Immature natural killer cell (primary cell): ENCODE measurements at regions not wholly inside any gene's neighbourhood (a gene's known extent, or its start where the extent isn't known, plus 50 kb on each side); places are given as distances from the start of the nearest gene placed in this dataset.
"Not testable (repeated sequence)": the region's sequence is repeated elsewhere in the genome, so short reads cannot be mapped to it uniquely, and the experiment has no call there.

ENCODE experiments used
- DNase-seq, 3 donors: peaks; one replicate each; pipeline ENCODE4 v3.0.0; 2022; ENCODE audit warnings: mixed read lengths in 1 of 3
- H3K27ac Mint-ChIP-seq, 6 donors: one replicate each; pipeline ENCODE4 v1.8.0; 2020; ENCODE audit warnings: mixed read lengths in 6 of 6, mild to moderate bottlenecking in 5 of 6, inconsistent platforms in 4 of 6, moderate library complexity in 3 of 6
- H3K27me3 Mint-ChIP-seq, 3 donors: one replicate each; pipeline ENCODE4 v1.8.0; 2020 to 2021; ENCODE audit warnings: low read depth in 3 of 3, mild to moderate bottlenecking in 3 of 3, mixed read lengths in 3 of 3, moderate library complexity in 3 of 3, inconsistent platforms in 1 of 3
- H3K36me3 Mint-ChIP-seq, 3 donors: one replicate each; pipeline ENCODE4 v1.8.0; 2020; ENCODE audit warnings: mixed read lengths in 3 of 3, inconsistent platforms in 2 of 3, mild to moderate bottlenecking in 2 of 3
- H3K4me1 Mint-ChIP-seq, 2 donors: one replicate each; pipeline ENCODE4 v1.8.0; 2020; ENCODE audit warnings: inconsistent platforms in 2 of 2, mild to moderate bottlenecking in 2 of 2, mixed read lengths in 2 of 2, moderate library complexity in 1 of 2
- H3K4me3 Mint-ChIP-seq, 5 donors: one replicate each; pipeline ENCODE4 v1.8.0; 2020; ENCODE audit warnings: mild to moderate bottlenecking in 5 of 5, mixed read lengths in 5 of 5, inconsistent platforms in 3 of 5, moderate library complexity in 3 of 5
- H3K9me3 Mint-ChIP-seq, 6 donors: one replicate each; pipeline ENCODE4 v1.8.0; 2020; ENCODE audit warnings: mild to moderate bottlenecking in 6 of 6, mixed read lengths in 6 of 6, inconsistent platforms in 4 of 6, moderate library complexity in 3 of 6

DNA sequence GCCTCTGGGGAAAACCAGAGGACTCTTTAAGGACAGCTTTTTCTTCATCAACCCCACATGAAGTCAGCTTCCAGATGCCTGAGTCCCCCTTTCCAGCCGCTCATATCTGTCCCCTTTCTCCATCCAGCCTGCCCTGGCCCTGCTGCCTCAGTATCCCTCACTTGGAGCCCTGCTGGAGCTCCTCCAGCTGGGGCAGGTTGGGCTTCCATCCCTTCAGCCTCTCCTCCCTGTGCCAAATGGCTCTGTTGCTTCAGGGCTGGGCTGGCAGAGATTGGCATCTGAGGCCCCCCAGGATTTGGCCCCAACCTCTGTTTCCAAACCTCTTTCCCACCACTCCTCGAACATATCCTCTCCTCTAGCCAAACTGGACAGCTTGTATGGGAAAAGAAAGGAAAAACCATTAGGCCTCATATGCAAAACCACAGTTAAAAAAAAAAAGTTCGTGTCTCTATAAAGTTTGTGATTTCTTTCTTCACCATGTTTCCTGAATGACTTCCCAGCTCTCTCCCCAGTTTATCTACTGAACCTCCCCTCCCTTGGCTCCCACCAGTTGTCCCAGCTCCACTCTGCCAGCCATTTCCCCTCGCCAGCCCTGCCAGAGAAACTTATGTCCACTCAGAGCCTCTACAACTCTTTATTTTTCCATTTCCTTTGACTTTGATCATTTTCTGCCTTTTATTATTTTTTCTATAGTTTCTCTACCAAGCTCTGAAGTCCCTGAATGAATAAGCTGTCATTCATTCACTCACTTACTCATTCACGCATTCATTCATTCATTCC is 217.9 kb downstream of the FOXD2 start:
- peaks cover 3 to 10% (median 7%) of the 10 kb centered on the region in 3 donors for H3K27me3 Mint-ChIP-seq

DNA sequence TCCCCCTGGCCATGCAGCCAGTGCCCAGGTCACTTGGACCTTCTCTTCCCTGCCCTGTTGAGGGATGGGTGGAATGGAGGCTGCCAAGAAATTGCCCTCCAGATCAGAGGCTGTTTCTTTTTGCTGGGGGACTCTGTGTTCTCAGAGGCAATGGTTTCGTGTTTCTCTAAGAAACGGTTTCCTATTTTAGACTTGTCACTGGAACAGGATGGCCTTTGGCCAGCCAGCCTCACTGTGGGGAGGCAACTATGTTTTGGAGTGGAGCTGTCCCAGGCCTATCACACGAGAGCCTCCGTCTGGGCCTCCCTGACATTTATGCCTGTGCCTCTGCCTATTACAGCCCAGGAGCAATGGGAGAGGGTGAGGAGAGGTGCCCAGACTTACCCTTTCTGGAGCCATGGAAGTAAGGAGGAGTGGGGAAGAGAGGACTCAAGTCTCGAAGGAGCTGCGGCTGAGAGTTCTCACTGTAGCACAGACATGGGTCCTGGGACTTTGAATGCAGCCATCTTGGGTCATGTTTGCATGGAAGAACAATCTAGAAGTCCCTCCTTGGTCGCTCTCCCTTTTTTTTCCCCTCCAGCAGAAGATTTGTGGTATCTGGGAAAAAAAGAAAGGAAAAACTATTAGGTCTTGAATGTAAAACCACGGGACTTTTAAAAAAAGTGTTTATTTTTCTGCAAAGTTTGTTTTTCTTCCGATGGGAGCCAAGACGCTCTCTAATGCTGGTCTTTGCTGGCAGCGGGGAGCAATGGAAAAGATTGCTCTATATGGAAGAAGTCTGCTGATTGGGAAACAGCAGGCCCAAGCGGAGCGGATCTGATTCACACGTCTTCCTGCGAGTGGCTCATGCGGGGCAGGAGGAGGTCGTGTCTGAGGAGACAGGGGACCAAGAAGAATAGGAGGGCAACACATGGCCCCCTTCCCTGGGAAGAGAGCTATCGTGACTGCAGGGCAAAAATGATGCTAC is 219.2 kb downstream of the FOXD2 start:
- Mint-ChIP-seq H3K4me3 (no peak overlapping the region), H3K9me3 (no peaks in the 10 kb centered on the region), H3K36me3 (no peaks in the 10 kb centered on the region), H3K4me1 (no peaks in the 10 kb centered on the region), H3K27me3 (peaks cover 0 to 13% (median 5%) of the 10 kb centered on the region in 3 donors), H3K27ac (no peak overlapping the region)
- no peak for DNase-seq

More for the DNA sequence above, 217.9 kb downstream of the FOXD2 start:
- Mint-ChIP-seq H3K36me3 (no peaks in the 10 kb centered on the region), H3K27ac (no peak overlapping the region), H3K4me3 (no peak overlapping the region), H3K4me1 (no peaks in the 10 kb centered on the region), H3K9me3 (no peaks in the 10 kb centered on the region)
- DNase-seq, result no peak

DNA sequence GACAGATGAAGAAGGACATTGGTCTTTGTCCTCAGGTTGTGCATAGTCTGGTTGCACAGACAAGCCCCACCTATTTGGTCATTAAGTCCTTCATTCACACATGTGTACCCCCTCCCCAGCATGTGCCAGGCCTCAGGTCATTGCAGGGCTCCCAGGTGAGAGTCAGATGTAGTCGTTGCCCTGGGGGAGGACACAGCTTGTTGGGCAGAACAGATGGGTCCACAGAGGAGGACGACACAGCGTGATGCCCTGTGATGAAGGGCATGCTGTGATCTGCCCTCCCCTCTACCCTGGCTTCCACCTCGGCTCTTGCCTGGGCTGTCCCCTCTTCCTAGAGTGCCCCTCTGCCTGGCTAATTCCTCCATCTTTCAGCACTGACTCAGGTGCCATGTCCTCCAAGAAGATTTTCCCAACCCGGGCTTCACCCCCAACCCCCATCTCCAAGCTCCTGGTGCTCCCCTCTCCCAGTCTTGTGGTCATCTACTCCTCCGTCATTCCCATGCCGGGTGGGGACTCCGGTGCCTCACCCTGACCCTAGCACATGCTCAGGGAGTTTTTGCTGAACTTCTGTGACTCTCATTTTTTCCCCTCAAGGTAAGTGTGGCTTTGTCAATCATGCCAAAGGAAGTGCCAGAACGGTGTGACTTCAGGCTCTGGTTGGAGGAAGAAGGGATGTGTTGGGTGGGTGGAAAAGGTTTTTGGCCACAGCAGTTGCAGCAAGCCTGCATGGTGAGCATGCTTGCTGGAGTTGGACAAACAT is 220.5 kb downstream of the FOXD2 start:
- H3K27ac Mint-ChIP-seq, result no peak overlapping the region
- H3K9me3 Mint-ChIP-seq, result no peaks in the 10 kb centered on the region
- peaks cover 0 to 7% (median 2%) of the 10 kb centered on the region in 3 donors for H3K27me3 Mint-ChIP-seq
- no peak overlapping the region for H3K4me3 Mint-ChIP-seq
- no peaks in the 10 kb centered on the region for H3K36me3 Mint-ChIP-seq
- H3K4me1 Mint-ChIP-seq, result no peaks in the 10 kb centered on the region
- DNase-seq, result no peak

DNA sequence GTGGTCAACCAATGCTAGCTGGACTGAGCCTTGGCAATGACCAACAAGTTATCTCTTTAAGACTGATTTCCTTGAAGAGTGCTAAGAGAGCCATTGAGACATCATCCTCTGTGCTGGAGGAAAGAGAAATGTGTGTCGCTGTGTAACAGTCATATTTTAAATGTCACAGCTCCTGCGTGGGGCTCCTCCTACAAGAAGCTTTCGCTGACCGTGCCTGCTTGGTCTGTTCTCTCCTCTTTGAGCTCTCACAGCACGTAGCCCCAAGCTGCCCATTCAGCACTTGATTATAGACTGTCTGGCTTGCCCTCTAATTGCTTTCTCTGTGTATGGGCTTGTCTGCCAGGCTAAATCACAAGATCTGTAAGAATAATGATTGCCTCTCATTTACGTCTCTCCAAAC is 221.3 kb downstream of the FOXD2 start:
- Mint-ChIP-seq H3K9me3 (no peaks in the 10 kb centered on the region), H3K4me3 (no peak overlapping the region), H3K4me1 (no peaks in the 10 kb centered on the region), H3K27ac (no peak overlapping the region), H3K27me3 (peaks cover 0 to 7% (median 0%) of the 10 kb centered on the region in 3 donors), H3K36me3 (no peaks in the 10 kb centered on the region)
- DNase-seq, result no peak

DNA sequence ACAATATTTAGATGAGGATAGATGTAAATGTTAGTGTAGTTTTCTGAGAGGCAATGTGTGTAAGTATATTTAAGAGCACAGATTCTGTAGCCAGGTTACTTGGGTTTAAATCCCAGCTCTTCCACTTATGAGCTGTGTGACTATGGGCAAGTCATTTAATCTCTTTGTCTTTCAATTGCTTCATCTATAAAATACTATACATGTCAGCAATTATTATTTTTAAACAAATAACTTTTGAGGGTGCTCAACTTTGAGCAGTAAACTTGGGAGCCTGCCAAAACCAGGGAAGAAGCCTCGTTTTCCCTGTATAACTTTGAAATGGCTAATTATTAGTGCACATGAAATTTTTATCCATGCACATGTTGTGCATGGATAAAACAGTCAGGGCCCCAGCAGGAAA is 222.8 kb downstream of the FOXD2 start:
- Mint-ChIP-seq H3K36me3 (no peaks in the 10 kb centered on the region), H3K27me3 (peaks cover 0 to 6% (median under 1%) of the 10 kb centered on the region in 3 donors), H3K4me1 (no peaks in the 10 kb centered on the region), H3K4me3 (no peak overlapping the region), H3K9me3 (no peaks in the 10 kb centered on the region), H3K27ac (no peak overlapping the region)
- no peak for DNase-seq

DNA sequence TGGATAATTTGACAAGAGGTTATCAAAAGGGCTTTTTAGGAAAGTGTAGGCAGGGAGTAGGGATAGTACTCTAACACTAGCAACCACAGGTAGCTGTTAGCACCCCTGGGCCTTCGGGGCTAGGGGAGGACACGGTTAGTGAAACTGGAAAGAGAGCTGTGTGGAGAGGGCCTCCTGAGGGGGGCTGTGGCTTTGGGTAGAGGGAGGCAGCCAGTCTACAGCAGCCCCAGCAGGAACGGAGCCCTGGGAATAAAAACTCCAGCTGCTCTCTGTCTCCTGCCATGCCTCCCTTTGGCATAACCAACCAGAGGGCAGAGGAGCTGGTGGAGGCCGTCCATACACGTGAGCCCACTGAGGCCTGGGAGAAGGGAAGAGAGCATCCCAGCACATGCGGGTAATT is 223.2 kb downstream of the FOXD2 start:
- Mint-ChIP-seq H3K27ac (no peak overlapping the region), H3K4me1 (no peaks in the 10 kb centered on the region), H3K4me3 (no peak overlapping the region), H3K9me3 (no peaks in the 10 kb centered on the region), H3K36me3 (no peaks in the 10 kb centered on the region), H3K27me3 (peaks cover 0 to 4% (median 2%) of the 10 kb centered on the region in 3 donors)
- no peak for DNase-seq

DNA sequence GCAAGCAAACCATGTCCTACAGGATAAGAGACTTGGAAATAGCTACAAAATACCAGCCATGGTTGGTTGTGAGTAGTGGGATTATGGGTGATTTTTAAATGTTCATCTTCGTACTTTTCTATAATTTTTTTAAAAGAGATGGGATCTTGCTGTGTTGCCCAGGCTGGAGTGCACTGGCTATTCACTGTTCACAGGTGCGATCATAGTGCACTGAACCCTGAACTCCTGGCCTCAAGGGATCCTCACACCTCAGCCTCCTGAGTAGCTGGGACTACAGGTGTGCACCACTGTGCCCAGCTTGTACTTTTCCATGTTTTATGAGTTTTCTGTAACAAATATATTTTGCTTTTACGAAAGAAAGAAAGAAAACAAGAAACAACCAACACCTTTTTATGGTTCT is 224.2 kb downstream of the FOXD2 start:
- Mint-ChIP-seq H3K4me3 (no peak overlapping the region), H3K9me3 (no peaks in the 10 kb centered on the region), H3K27ac (no peak overlapping the region), H3K4me1 (no peaks in the 10 kb centered on the region), H3K27me3 (peaks cover 0 to 7% (median 2%) of the 10 kb centered on the region in 3 donors), H3K36me3 (no peaks in the 10 kb centered on the region)
- DNase-seq, result no peak

DNA sequence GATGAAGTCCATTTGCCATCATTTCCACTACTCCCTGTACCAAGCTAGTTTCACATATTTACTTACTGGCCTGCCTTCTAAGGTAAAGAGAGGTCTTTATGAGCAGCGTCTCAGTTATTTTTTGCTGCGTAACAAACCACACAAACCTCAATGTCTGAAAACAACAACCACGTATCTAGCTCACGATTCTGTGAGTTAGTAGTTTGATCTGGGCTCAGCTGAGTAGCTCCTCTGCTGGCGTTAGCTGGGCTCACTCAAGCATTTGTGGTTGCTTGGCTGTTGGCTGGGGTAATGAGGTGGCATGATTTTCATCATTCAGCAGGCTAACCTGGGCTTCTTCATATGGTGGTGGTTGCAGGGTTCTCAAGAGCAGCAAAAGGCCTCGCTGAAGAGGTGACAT is 225.4 kb downstream of the FOXD2 start:
- Mint-ChIP-seq H3K27me3 (peaks cover 0 to 7% (median 2%) of the 10 kb centered on the region in 3 donors), H3K4me3 (no peak overlapping the region), H3K4me1 (no peaks in the 10 kb centered on the region), H3K36me3 (no peaks in the 10 kb centered on the region), H3K9me3 (no peaks in the 10 kb centered on the region), H3K27ac (no peak overlapping the region)
- DNase-seq, result no peak

DNA sequence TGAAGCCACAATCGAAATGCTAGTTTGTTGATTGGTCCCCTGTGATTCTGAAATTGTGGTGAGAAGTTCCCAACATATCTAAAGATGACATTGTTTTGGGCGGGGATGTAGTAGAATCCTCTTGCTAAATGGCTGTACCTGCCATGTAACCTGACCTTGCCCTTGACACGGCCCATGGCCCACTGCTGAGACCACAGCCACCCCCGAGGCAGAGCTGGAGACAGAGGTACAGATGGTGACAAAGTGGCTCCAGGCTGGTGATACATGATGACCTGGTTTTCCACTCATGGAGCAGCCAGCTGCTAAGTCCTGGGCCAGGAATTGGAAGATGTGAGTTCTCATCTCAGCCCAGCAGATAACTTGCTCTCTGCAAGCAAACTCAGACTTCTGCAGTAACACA is 226.5 kb downstream of the FOXD2 start:
- DNase-seq, result no peak
- H3K36me3 Mint-ChIP-seq, result no peaks in the 10 kb centered on the region
- no peaks in the 10 kb centered on the region for H3K4me1 Mint-ChIP-seq
- H3K9me3 Mint-ChIP-seq, result no peaks in the 10 kb centered on the region
- H3K4me3 Mint-ChIP-seq, result no peak overlapping the region
- H3K27me3 Mint-ChIP-seq, result peaks cover 0 to 7% (median 4%) of the 10 kb centered on the region in 3 donors
- no peak overlapping the region for H3K27ac Mint-ChIP-seq

DNA sequence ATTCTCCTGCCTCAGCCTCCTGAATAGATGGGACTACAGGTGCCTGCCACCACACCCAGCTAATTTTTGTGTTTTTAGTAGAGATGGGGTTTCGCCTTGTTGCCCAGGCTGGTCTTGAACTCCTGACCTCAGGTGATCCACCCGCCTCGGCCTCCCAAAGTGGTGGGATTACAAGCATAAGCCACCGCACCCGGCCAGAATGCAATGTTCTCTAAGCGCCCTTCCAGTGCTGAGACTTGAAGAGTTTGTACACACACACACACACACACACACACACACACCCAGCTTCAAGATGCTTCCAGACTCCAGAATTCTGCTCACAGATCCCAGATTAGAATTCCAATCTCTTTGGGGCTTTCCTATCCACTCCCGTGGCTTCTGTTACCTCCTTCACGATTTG is 227.1 kb downstream of the FOXD2 start:
- DNase-seq, H3K9me3 Mint-ChIP-seq, H3K36me3 Mint-ChIP-seq, H3K27me3 Mint-ChIP-seq, H3K27ac Mint-ChIP-seq, H3K4me3 Mint-ChIP-seq, H3K4me1 Mint-ChIP-seq: not testable (repeated sequence)

DNA sequence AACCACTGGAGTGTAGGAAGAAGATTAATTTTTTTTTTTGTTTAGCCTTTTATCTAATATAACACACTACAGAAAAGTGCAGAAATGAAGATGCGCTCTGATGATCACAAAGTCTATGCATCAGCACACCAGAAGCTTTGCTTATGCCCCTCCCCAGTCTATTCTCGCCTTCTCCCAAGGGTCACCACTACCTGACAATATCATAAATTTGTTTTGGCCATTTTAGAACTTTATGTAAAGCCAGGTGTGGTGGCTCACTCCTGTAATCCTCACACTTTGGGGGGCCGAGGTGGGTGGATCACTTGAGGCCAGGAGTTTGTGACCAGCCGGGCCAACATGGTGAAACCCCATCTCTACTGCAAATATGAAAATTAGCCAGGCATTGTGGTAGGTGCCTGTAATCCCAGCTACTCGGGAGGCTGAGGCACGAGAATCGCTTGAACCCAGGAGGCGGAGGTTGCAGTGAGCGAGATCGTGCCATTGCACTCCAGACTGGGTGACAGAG is 231.3 kb downstream of the FOXD2 start:
- H3K4me3 Mint-ChIP-seq, result no peak overlapping the region
- peaks cover 0 to 4% (median 0%) of the 10 kb centered on the region in 3 donors for H3K36me3 Mint-ChIP-seq
- no peak for DNase-seq
- H3K4me1 Mint-ChIP-seq, result no peaks in the 10 kb centered on the region
- H3K9me3 Mint-ChIP-seq, result peaks cover 2 to 14% (median 4%) of the 10 kb centered on the region in 6 donors
- peaks cover 0 to 7% (median 4%) of the 10 kb centered on the region in 3 donors for H3K27me3 Mint-ChIP-seq
- H3K27ac Mint-ChIP-seq, result no peak overlapping the region

DNA sequence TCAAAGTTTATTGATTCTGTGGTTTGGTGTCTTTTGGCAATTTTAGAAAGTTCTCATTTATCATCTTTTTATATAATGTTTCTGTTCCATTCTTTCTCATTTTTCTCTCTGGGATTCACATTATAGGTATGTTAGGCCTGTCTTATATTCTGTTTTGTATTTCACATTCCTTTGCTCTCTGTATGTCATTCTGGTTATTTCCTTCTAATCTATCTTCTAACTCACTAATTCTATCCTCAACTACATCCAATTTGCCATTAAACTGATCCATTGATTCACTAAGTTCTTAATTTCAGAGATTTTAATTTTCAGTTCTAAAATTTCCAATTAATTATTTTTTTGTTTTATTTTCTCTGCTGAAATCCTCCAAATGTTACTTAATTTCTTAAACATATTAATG is 234.8 kb downstream of the FOXD2 start:
- Mint-ChIP-seq H3K27ac (no peak overlapping the region), H3K9me3 (peaks cover 2 to 14% (median 4%) of the 10 kb centered on the region in 6 donors), H3K4me1 (no peaks in the 10 kb centered on the region), H3K4me3 (no peak overlapping the region), H3K27me3 (peaks cover 0 to 2% (median 2%) of the 10 kb centered on the region in 3 donors), H3K36me3 (peaks cover 0 to 4% (median 0%) of the 10 kb centered on the region in 3 donors)
- no peak for DNase-seq

DNA sequence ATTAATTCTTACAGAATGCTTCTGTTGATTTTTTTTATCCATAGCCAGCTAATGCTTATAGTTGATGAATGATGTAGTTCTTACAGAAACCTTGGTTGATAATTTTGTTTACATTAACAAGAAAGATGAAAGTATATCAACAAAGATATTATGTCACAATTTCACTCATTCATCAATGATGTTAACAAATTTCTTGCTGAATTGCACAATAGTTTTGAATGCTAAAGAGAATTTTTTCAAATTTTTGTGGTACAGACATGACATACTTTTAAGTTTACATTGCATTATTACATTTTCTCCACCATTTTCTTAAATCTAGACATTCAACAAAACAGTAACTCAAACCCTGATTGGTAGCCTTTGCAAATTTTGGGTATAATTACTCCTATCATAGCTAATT is 236.3 kb downstream of the FOXD2 start:
- H3K4me1 Mint-ChIP-seq, result no peaks in the 10 kb centered on the region

More for the DNA sequence above, 236.3 kb downstream of the FOXD2 start:
- H3K27ac Mint-ChIP-seq, result no peak overlapping the region
- H3K36me3 Mint-ChIP-seq, result peaks cover 0 to 4% (median 0%) of the 10 kb centered on the region in 3 donors
- DNase-seq, result no peak
- H3K27me3 Mint-ChIP-seq, result peaks cover under 1 to 3% (median 2%) of the 10 kb centered on the region in 3 donors
- peaks cover 2 to 14% (median 4%) of the 10 kb centered on the region in 6 donors for H3K9me3 Mint-ChIP-seq
- H3K4me3 Mint-ChIP-seq, result no peak overlapping the region
